Sigmoid colon (tissue), 6 donors: ENCODE measurements at regions not wholly inside any gene's neighbourhood (a gene's known extent, or its start where the extent isn't known, plus 50 kb on each side); places are given as distances from the start of the nearest gene placed in this dataset.

Source experiments
- DNase-seq: peaks from one replicate; pipeline ENCODE4 v3.0.0-alpha.2; 2019
- H3K27ac ChIP-seq, 4 donors: fragments of 200-600 bp; sonication (generic); one replicate each; pipeline ENCODE4 v1.5.1; 2016 to 2019; ENCODE audit warnings: mild to moderate bottlenecking in 1 of 4
- H3K27me3 ChIP-seq, 3 donors: fragments of 200-600 bp; sonication (generic); one replicate each; pipeline ENCODE4 v1.5.1; 2019; ENCODE audit warnings: mild to moderate bottlenecking in 1 of 3
- H3K36me3 ChIP-seq, 4 donors: fragments of 200-600 bp; sonication (generic); one replicate each; pipeline ENCODE4 v1.5.1; 2016 to 2019
- H3K4me1 ChIP-seq, 4 donors: fragments of 200-600 bp; sonication (generic); one replicate each; pipeline ENCODE4 v1.5.1; 2017 to 2019
- H3K4me3 ChIP-seq, 4 donors: fragments of 200-600 bp; sonication (generic); one replicate each; pipeline ENCODE4 v1.5.1; 2017 to 2019; ENCODE audit warnings: mild to moderate bottlenecking in 2 of 4, moderate library complexity in 1 of 4
- H3K9me3 ChIP-seq, 4 donors: fragments of 200-600 bp in 3 of 4; sonication (generic) in 3 of 4; one replicate each; pipeline versions ENCODE4 v1.5.1 to v1.6.1; 2013 to 2019
- EP300 ChIP-seq, 4 donors: sonication (generic); formaldehyde crosslinking; IDR thresholded peaks; one replicate each; pipeline ENCODE4 v1.6.1; 2017; ENCODE audit warnings: antibody characterized with exemption in 4 of 4
- POLR2A ChIP-seq, 2 donors: fragments of 450-650 bp; IDR thresholded peaks; one replicate each; pipeline ENCODE4 v1.6.1; 2016; ENCODE audit warnings: antibody characterized with exemption in 2 of 2, mild to moderate bottlenecking in 2 of 2, moderate library complexity in 2 of 2
- POLR2AphosphoS5 ChIP-seq, 4 donors: sonication (generic); formaldehyde crosslinking; IDR thresholded peaks; one replicate each; pipeline ENCODE4 v1.6.1; 2017; ENCODE audit warnings: antibody characterized with exemption in 4 of 4
- WGBS, 2 donors: extraction: QIAGEN DNeasy Blood & Tissue Kit; methylation state at CpG; one replicate each; pipeline ENCODE4 v1.1.7; 2013; 5-methylcytosine and 5-hydroxymethylcytosine counted together
- intact Hi-C: fragments of 100-400 bp; cut with DNase I; formaldehyde crosslinking; loops from one replicate; pipeline ENCODE4 v1.15.1; 2023
- TF ChIP-seq, protein P1 (sequence below), 4 experiments: fragments of 450-650 bp in 3 of 4; fragments of 200-600 bp in 1 of 4; IDR thresholded peaks; one replicate each; pipeline ENCODE4 v1.5.1; 2016 to 2019; ENCODE audit warnings: antibody characterized with exemption in 4 of 4, mild to moderate bottlenecking in 3 of 4, moderate library complexity in 2 of 4
- donor health status: healthy with polysubstance abuse.
- donor health status: healthy.

DNA sequence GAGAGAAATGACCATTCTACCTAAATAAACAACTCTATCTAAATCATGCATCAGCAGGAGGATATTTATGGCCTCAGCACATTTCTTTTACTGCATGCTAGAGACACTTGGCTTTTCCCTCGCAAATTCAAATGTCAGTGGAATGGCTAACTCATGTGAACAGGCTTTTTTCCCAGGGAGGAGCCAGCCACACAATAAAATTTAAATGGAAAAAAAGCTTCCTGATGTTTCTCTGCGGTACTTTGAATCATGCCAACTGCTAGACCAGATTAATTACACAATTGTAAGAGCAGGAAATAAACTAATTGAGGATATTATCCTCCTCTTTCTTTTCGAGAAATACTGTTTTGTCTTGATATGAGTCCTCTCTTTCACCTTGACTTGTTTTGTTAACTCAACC is 676.3 kb downstream of the IRS1 start:
- no peaks in the 10 kb centered on the region for H3K9me3 ChIP-seq
- peak overlapping the region in 1 of 4 donors; percentile 12 for H3K27ac ChIP-seq
- no peaks in the 10 kb centered on the region for H3K27me3 ChIP-seq
- 10 to 25% methylated on average over 3 of the region's 3 CpGs for WGBS, 2 donors
- intact Hi-C loops, result no loop called here
- no peak for DNase-seq
- TF ChIP-seq POLR2A (IDR thresholded peaks at IDR 0.05), result no peak
- TF ChIP-seq, protein P1, sequence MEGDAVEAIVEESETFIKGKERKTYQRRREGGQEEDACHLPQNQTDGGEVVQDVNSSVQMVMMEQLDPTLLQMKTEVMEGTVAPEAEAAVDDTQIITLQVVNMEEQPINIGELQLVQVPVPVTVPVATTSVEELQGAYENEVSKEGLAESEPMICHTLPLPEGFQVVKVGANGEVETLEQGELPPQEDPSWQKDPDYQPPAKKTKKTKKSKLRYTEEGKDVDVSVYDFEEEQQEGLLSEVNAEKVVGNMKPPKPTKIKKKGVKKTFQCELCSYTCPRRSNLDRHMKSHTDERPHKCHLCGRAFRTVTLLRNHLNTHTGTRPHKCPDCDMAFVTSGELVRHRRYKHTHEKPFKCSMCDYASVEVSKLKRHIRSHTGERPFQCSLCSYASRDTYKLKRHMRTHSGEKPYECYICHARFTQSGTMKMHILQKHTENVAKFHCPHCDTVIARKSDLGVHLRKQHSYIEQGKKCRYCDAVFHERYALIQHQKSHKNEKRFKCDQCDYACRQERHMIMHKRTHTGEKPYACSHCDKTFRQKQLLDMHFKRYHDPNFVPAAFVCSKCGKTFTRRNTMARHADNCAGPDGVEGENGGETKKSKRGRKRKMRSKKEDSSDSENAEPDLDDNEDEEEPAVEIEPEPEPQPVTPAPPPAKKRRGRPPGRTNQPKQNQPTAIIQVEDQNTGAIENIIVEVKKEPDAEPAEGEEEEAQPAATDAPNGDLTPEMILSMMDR (IDR thresholded peaks at IDR 0.05), result no peak
- TF ChIP-seq EP300 (IDR thresholded peaks at IDR 0.05), result no peak
- no peak for TF ChIP-seq POLR2AphosphoS5 (IDR thresholded peaks at IDR 0.05)
- H3K4me1 ChIP-seq, result peaks cover 0 to 9% (median 0%) of the 10 kb centered on the region in 4 donors
- no peaks in the 10 kb centered on the region for H3K36me3 ChIP-seq
- no peak overlapping the region for H3K4me3 ChIP-seq

DNA sequence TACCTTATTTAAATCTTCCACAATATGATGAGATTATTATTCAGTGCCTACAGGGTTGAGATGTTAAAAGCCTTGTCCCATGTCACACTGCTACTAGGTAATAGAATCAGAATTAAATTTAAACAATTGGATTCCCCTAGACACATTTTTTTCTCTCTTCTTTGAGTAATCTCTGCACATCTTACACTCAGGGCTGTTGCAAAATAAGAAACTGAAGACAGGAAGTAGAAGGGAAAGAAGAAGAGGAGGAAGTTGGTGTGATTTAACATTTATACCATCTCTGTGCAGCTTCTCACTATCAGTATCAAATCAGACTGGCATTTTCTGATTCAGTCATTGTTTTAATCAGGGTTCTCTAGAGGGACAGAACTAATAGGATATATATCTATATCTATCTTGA is 677.6 kb downstream of the IRS1 start:
- Histone ChIP-seq H3K27me3 (no peaks in the 10 kb centered on the region), H3K27ac (no peak overlapping the region), H3K4me1 (peaks cover 0 to 9% (median 0%) of the 10 kb centered on the region in 4 donors), H3K9me3 (no peaks in the 10 kb centered on the region), H3K36me3 (no peaks in the 10 kb centered on the region), H3K4me3 (no peak overlapping the region)
- TF ChIP-seq, protein P1 (IDR thresholded peaks at IDR 0.05), result no peak
- no peak for TF ChIP-seq POLR2A (IDR thresholded peaks at IDR 0.05)
- TF ChIP-seq POLR2AphosphoS5 (IDR thresholded peaks at IDR 0.05), result no peak
- TF ChIP-seq EP300 (IDR thresholded peaks at IDR 0.05), result no peak
- DNase-seq, result no peak
- intact Hi-C loops, result no loop called here

DNA sequence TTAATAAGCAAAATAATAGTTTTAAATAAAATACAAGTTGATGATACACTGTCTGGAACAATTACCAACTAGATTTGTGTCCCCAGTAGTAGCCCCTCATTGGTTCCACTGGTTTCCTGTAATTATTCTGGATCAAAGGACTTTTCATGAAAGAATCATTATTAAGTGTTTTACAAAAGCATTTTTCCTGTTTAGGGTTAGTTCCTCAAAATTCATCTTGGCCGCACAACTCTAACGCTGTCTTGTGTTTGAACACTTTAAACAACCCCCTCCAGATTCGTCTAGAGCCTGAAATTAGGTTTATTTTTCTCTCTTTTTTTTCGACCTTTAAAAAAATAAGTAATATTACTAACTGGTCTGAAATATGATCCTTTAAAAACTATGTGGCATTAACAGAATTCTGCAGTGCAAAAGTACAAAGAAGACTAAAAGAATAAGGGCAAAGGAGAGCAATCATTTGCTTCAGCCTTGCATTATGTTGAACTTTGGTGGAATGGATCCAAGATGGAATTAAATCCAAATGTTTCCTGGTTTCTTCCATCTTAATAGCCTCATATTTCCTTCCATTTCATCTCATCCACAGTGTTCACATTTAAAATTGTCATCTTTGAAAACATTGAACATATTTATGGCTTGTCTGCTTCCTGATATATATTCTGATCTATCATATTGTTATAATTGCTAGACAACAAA is 678.4 kb downstream of the IRS1 start:
- Histone ChIP-seq H3K4me3 (no peak overlapping the region), H3K27me3 (no peaks in the 10 kb centered on the region), H3K36me3 (no peaks in the 10 kb centered on the region), H3K4me1 (peaks cover 0 to 9% (median 0%) of the 10 kb centered on the region in 4 donors), H3K9me3 (no peaks in the 10 kb centered on the region), H3K27ac (no peak overlapping the region)
- no peak for DNase-seq
- 40 to 80% methylated on average over 4 of the region's 4 CpGs for WGBS, 2 donors
- intact Hi-C loops, result no loop called here
- TF ChIP-seq EP300 (IDR thresholded peaks at IDR 0.05) (no peak), POLR2A (IDR thresholded peaks at IDR 0.05) (no peak), POLR2AphosphoS5 (IDR thresholded peaks at IDR 0.05) (no peak)
- TF ChIP-seq, protein P1 (IDR thresholded peaks at IDR 0.05), result no peak

DNA sequence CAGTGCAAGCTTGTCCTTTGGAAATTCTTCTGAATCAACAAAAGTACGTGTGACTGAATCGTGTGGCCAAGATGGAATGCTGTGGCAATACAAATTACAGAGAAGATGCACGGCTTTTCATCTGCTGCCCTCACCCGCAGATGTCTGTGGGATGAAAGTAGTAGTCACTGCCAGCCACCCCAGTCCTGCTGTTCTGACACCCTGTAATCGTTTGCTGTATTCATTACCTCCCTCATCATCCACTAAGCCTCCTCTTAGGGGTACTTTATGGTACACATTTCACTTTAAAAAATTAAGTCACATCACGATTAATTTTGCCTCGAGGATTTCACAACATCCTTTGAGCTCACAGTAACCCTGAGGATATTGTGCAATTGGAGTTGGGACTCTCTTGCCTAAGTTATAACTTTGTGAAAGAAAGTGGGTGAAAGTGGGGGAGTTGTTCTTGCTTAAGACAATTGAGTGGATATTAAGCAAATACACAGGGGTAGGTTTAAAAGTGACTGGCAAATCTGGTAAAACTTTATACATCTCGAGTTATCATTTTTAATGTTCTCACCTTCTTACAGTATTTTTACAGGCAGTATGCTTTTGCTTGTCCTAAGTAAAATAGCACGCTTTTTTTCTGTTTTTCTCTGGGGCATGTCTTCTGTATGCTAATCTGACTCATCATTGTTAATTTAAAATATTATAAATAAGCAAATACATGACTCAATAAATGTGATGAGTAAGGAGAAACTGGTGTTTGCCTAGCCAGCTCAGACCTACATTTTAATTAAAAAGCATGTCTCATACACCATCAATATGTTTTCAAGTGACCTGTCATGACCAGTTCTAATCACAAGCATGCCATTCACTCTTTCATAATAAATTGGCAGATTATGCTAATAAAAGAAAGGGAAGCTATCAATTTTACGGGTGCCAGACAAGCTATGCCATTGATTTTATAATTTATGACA is 680.9 kb downstream of the IRS1 start:
- peak; percentile 69 for DNase-seq
- 57 to 59% methylated on average over 10 of the region's 10 CpGs for WGBS, 2 donors
- peaks cover 0 to 9% (median 0%) of the 10 kb centered on the region in 4 donors for H3K4me1 ChIP-seq

More for the DNA sequence above, 680.9 kb downstream of the IRS1 start:
- H3K36me3 ChIP-seq, result no peaks in the 10 kb centered on the region
- H3K27ac ChIP-seq, result peak overlapping the region; percentile 36 to 67 (median 56)
- TF ChIP-seq EP300 (IDR thresholded peaks at IDR 0.05) (peak in 1 of 4 donors; percentile 27), POLR2AphosphoS5 (IDR thresholded peaks at IDR 0.05) (peak; percentile 20 to 59 (median 35)), POLR2A (IDR thresholded peaks at IDR 0.05) (no peak)
- TF ChIP-seq, protein P1 (IDR thresholded peaks at IDR 0.05), result no peak
- intact Hi-C loops, result no loop called here
- no peaks in the 10 kb centered on the region for H3K27me3 ChIP-seq
- H3K9me3 ChIP-seq, result no peaks in the 10 kb centered on the region
- peak overlapping the region in 2 of 4 donors; percentile 6 to 27 for H3K4me3 ChIP-seq
